UCSD-AML1 (cell line): ENCODE measurements at regions not wholly inside any gene's neighbourhood (a gene's known extent, or its start where the extent isn't known, plus 50 kb on each side); places are given as distances from the start of the nearest gene placed in this dataset.

Source experiments
- DNase-seq: peaks from one replicate; lab custom pipeline; 2025; ENCODE audit not compliant: unreplicated experiment; lab: John Stamatoyannopoulos, UW

GRCh38 chr9:19732441-19732951 lies 56.3 kb downstream of the SLC24A2 start:
- no peak for DNase-seq

GRCh38 chr9:19728101-19728500 lies 60.7 kb downstream of the SLC24A2 start:
- no peak for DNase-seq

- DNase-seq, result no peak
Observed at GRCh38 chr9:19725970-19726369, 62.9 kb downstream of the SLC24A2 start.

GRCh38 chr9:19720377-19720776 lies 68.5 kb downstream of the SLC24A2 start:
- no peak for DNase-seq

- DNase-seq, result no peak
Observed at GRCh38 chr9:19703702-19704101, 85.1 kb downstream of the SLC24A2 start.

- DNase-seq, result no peak
Observed at GRCh38 chr9:19701991-19702390, 86.8 kb downstream of the SLC24A2 start.

GRCh38 chr9:19701274-19701673 lies 87.6 kb downstream of the SLC24A2 start:
- DNase-seq, result no peak

GRCh38 chr9:19700699-19701098 lies 88.1 kb downstream of the SLC24A2 start:
- no peak for DNase-seq

GRCh38 chr9:19699756-19700155 lies 89.1 kb downstream of the SLC24A2 start:
- no peak for DNase-seq

GRCh38 chr9:19698960-19699359 lies 89.9 kb downstream of the SLC24A2 start:
- no peak for DNase-seq

GRCh38 chr9:19694601-19695000 lies 94.2 kb downstream of the SLC24A2 start:
- no peak for DNase-seq

GRCh38 chr9:19690128-19690527 lies 98.7 kb downstream of the SLC24A2 start:
- DNase-seq, result no peak

- DNase-seq, result no peak
Observed at GRCh38 chr9:19689328-19690101, 99.3 kb downstream of the SLC24A2 start.

GRCh38 chr9:19683715-19684114 lies 105.1 kb downstream of the SLC24A2 start:
- no peak for DNase-seq

- DNase-seq, result no peak
Observed at GRCh38 chr9:19682397-19682796, 106.4 kb downstream of the SLC24A2 start.

- DNase-seq, result no peak
Observed at GRCh38 chr9:19681846-19682245, 107.0 kb downstream of the SLC24A2 start.

GRCh38 chr9:19677924-19678323 lies 110.9 kb downstream of the SLC24A2 start:
- no peak for DNase-seq

GRCh38 chr9:19675492-19675891 lies 113.3 kb downstream of the SLC24A2 start:
- no peak for DNase-seq

- DNase-seq, result no peak
Observed at GRCh38 chr9:19666575-19666974, 122.3 kb downstream of the SLC24A2 start.

- no peak for DNase-seq
Observed at GRCh38 chr9:19665146-19665863, 123.5 kb downstream of the SLC24A2 start.

GRCh38 chr9:19663570-19663969 lies 125.3 kb downstream of the SLC24A2 start:
- DNase-seq, result no peak

GRCh38 chr9:19662213-19662612 lies 126.6 kb downstream of the SLC24A2 start:
- no peak for DNase-seq
